ENCODE measurements at regions not wholly inside any gene's neighbourhood (a gene's known extent, or its start where the extent isn't known, plus 50 kb on each side); places are given as distances from the start of the nearest gene placed in this dataset.
"Not testable (repeated sequence)": the region's sequence is repeated elsewhere in the genome, so short reads cannot be mapped to it uniquely, and the experiment has no call there.

GRCh38 chr3:177906578-177907229 lies 629.5 kb upstream of the KCNMB2 start (continued):
- TF ChIP-seq CTCF (IDR thresholded peaks at IDR 0.05; ENCODE audit: control extremely low read depth in 1 of 3, insufficient read depth in 1 of 3, low read depth in 1 of 3, low read length in 3 of 3) = no peak
- TF ChIP-seq KDM1A (IDR thresholded peaks at IDR 0.05; ENCODE audit: borderline replicate concordance, low read length) = no peak
- no peak for TF ChIP-seq ATF2 (IDR thresholded peaks at IDR 0.05; ENCODE audit: low read length)

GRCh38 chr3:177909530-177909929 lies 626.7 kb upstream of the KCNMB2 start:
- H2AK5ac ChIP-seq (ENCODE audit: low read depth, low read length); H3K23me2 ChIP-seq (ENCODE audit: low read depth, low read length); H3K4ac ChIP-seq (replicated peaks; ENCODE audit: insufficient read length, low read depth, low read length); H3K23ac ChIP-seq (ENCODE audit: insufficient read length); POLR2A ChIA-PET (ENCODE audit: partially characterized antibody); H3K9me3 ChIP-seq (ENCODE audit: insufficient read depth in 2 of 2, low read depth in 1 of 2, low read length in 1 of 2); DNase-seq (ENCODE audit: low read depth in 1 of 2, low spot score in 2 of 2); H3K18ac ChIP-seq (ENCODE audit: extremely low read depth, low read length); FAIRE-seq; H4K8ac ChIP-seq (ENCODE audit: extremely low read depth, insufficient read depth, low read length); H3K79me2 ChIP-seq (ENCODE audit: control insufficient read depth in 1 of 2, insufficient read depth in 2 of 2, low read length in 2 of 2); H3K79me1 ChIP-seq (ENCODE audit: low read depth, low read length); H2BK12ac ChIP-seq (ENCODE audit: low read depth, low read length); H3K4me1 ChIP-seq (replicated peaks in 1 of 4; ENCODE audit: control insufficient read depth in 3 of 4, insufficient read depth in 4 of 4, low read length in 3 of 4); H2AFZ ChIP-seq (ENCODE audit: low read length); H3K27me3 ChIP-seq (replicated peaks in 1 of 4; ENCODE audit: control insufficient read depth in 3 of 4, extremely low read depth in 1 of 4, insufficient read depth in 3 of 4, low read length in 3 of 4); H2BK5ac ChIP-seq (ENCODE audit: low read depth, low read length); H2BK20ac ChIP-seq (ENCODE audit: low read length); H4K20me1 ChIP-seq (replicated peaks in 1 of 2; ENCODE audit: control insufficient read depth in 1 of 2, insufficient read depth in 2 of 2, low read length in 2 of 2); H3K36me3 ChIP-seq (ENCODE audit: control insufficient read depth in 2 of 4, insufficient read depth in 4 of 4, low read length in 3 of 4); H3K14ac ChIP-seq (ENCODE audit: insufficient read length); H3K4me3 ChIP-seq (ENCODE audit: extremely low read depth in 1 of 4, insufficient read depth in 2 of 4, low read depth in 3 of 4, low read length in 4 of 4); H4K5ac ChIP-seq (ENCODE audit: insufficient read length, low read depth, low read length); H4K91ac ChIP-seq (replicated peaks; ENCODE audit: insufficient read length, low read length); H3K56ac ChIP-seq (replicated peaks; ENCODE audit: insufficient read length, low read depth, low read length); H2BK120ac ChIP-seq (replicated peaks; ENCODE audit: low read depth, low read length); H2BK15ac ChIP-seq (ENCODE audit: low read length); H3K4me2 ChIP-seq (ENCODE audit: insufficient read depth in 1 of 2, low read depth in 2 of 2, low read length in 2 of 2); H3K9ac ChIP-seq (replicated peaks in 1 of 4; ENCODE audit: extremely low read depth in 1 of 4, low read depth in 3 of 4, low read length in 3 of 4); H3K27ac ChIP-seq (ENCODE audit: low read depth, low read length): not testable (repeated sequence)
- CTCF ChIA-PET (ENCODE audit: partially characterized antibody) = interaction anchor here (1.0 to 1.2 kb wide), 2 partner anchors 11 to 476 kb away, joined by 3 read pairs; no protein-coding TSS in a partner anchor
- WGBS, 2 experiments (ENCODE audit: extremely low coverage in 1 of 2, insufficient coverage in 1 of 2, insufficient read length in 1 of 2, insufficient replicate concordance in 2 of 2, low coverage in 1 of 2, low lambda C conversion rate in 2 of 2, missing lambda C conversion rate in 1 of 2) = 87% methylated on average over 6 of the region's 6 CpGs; no CpG with 5 or more reads in 1 of the 2 experiments
